ENCODE measurements at regions not wholly inside any gene's neighbourhood (a gene's known extent, or its start where the extent isn't known, plus 50 kb on each side); places are given as distances from the start of the nearest gene placed in this dataset.

- no peak for DNase-seq
Observed at GRCh38 chr13:99634672-99635071, 133.4 kb downstream of the TM9SF2 start.

DNA sequence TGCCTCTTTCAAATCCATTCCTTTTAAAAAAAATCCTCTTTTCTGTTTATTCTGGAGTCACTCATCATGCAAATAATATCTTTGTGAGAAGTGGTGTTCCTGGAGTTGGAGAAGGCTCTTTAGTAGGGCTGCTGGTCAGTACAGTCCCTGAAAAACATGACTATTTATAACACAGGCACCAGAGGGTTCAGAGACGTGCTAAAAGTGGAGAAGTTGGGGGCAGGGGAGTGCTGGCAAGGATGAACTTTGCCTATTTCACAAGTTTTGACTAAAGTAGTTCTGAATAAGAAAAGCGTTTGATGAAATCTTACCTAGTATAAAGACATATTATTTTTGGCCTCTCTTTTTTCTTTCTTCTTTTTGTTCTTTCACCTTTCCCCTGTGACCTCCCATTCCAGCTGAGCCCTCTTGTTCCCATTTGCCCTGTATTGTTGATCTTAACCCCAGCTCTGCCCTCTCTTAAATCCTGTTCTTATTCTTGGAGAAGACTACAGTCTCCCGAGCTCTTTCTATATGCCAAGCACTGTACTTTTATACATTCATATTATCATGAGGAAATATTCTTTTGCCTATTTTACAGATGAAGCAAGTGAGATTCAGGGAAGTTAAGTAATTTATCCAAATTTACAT is 129.1 kb downstream of the TM9SF2 start:
- no peak for DNase-seq

DNA sequence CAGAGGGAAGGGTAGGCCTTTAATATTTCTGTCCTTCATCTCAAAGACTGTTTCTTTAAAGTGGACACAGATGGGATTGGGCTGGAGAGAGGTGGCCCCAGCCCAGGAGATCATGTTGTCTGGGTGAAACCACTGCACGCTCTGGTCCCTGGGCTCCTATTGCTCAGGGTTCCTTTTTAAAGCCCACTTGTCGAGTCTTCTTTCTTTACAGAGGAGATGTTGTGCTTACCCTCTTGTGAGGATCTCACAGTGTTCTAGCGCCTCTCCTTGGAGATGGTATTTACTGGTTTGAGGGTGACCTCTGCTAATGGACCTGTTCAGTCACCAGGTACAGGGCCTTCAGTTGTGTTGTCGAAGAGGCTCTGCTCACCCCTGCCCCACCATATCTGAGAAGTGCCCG is 128.4 kb downstream of the TM9SF2 start:
- no peak for DNase-seq

DNA sequence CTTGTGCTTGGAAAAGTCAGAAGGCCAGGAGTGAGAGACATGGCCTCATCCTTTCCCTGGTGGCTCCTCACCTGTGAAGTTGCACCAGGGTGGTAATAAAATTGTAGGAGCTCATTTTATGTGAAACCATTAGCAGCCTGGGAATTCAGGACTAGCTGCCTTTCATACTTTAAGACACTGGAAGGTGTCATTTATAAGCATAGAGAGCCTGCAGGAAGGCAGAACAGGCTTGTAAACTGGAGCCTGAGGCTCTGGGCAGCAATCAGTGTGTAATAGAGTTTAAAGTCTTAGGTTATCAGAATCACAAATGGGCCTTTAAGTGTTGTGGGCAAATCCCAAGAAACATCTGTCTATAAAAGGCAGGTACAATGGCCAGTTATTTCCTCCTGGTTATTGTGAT is 127.2 kb downstream of the TM9SF2 start:
- no peak for DNase-seq

- DNase-seq: no peak
Observed at GRCh38 chr13:99626461-99627082, 125.3 kb downstream of the TM9SF2 start.

- no peak for DNase-seq
Observed at GRCh38 chr13:99624936-99625540, 123.8 kb downstream of the TM9SF2 start.

- DNase-seq: no peak
Observed at GRCh38 chr13:99620806-99621205, 119.5 kb downstream of the TM9SF2 start.

DNA sequence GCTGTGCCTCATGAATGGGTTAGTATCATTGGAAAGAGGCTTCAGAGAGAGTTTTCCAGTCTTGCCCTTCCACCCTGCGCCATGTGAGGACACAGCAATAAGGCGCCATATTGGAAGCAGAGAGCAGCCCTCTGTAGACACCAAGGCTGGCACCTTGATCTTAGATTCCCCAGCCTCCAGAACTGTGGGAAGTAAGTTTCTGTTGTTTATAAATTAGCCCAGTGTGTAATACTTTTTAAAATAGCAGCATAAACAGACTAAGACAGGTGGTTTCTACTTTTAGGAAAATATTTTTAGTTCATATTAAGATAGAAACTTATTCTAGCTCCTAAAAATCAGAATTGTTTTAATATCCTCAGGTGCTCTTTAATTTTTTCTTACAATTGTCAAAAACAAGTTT is 117.9 kb downstream of the TM9SF2 start:
- no peak for DNase-seq

- DNase-seq: no peak
Observed at GRCh38 chr13:99617474-99618255, 116.4 kb downstream of the TM9SF2 start.

- DNase-seq: no peak
Observed at GRCh38 chr13:99614465-99614885, 113.2 kb downstream of the TM9SF2 start.
